ENCODE measurements at regions not wholly inside any gene's neighbourhood (a gene's known extent, or its start where the extent isn't known, plus 50 kb on each side); places are given as distances from the start of the nearest gene placed in this dataset.

DNA sequence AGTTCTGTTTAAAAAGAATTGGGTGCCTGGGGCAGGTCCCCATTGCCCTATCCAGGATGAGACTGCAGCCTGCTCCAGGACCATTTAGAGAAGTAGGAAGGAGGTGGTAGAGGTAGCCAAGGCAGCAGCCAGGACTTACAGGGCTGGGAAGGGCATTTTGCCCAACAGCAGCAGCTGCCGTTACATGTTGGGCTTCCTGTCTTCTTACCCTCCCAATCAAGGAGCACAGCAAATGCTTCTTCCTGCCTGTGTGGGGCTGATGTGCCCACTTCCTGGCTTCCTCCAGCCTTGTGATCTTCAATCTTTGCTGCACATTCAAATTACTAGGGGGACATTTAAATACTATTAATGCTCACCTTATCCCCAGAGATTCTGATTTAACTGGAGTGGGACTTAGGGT lies 112.0 kb downstream of the QPCT start:
- Histone ChIP-seq H3K9ac (ENCODE audit: low read length) (no peak overlapping the region), H3K4me3 (ENCODE audit: low read depth in 1 of 2, low read length in 2 of 2) (no peak overlapping the region), H3K4me1 (ENCODE audit: insufficient read depth, low read length) (peaks cover 34% of the 10 kb centered on the region), H3K9me3 (ENCODE audit: low read length) (no peaks in the 10 kb centered on the region), H3K27ac (ENCODE audit: low read depth, low read length) (no peak overlapping the region), H3K36me3 (ENCODE audit: insufficient read depth, low read length) (no peaks in the 10 kb centered on the region), H3K27me3 (ENCODE audit: control insufficient read depth in 1 of 2, insufficient read depth in 2 of 2, low read length in 2 of 2) (no peaks in the 10 kb centered on the region)

DNA sequence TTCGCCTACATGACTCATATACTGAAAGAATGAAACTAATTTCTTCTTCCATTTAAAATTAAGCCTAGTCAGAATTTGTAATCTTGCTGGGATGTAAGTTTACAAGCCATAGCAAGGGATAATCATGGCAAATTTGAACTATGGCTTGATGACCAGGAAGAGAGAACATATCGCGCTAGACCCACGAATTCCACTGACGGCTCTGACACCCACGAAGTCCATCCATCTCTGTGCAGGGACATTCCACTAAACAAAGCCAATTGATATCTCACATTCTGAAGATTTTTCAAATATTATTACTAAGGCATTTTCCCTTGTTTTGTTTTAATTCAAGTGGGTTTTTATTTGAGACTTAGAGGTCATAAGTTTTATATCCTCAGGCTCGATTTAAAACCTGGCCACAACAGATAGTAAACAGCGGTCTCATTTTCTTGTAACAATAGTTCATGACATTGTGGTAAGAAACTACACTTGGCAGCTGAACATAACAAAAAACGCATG lies 113.0 kb downstream of the QPCT start:
- peaks cover 34% of the 10 kb centered on the region for H3K4me1 ChIP-seq (ENCODE audit: insufficient read depth, low read length)
- H3K9me3 ChIP-seq (ENCODE audit: low read length): no peaks in the 10 kb centered on the region
- no peak overlapping the region for H3K27ac ChIP-seq (ENCODE audit: low read depth, low read length)
- no peaks in the 10 kb centered on the region for H3K27me3 ChIP-seq (ENCODE audit: control insufficient read depth in 1 of 2, insufficient read depth in 2 of 2, low read length in 2 of 2)
- H3K9ac ChIP-seq (ENCODE audit: low read length): no peak overlapping the region
- H3K36me3 ChIP-seq (ENCODE audit: insufficient read depth, low read length): no peaks in the 10 kb centered on the region
- H3K4me3 ChIP-seq (ENCODE audit: low read depth in 1 of 2, low read length in 2 of 2): no peak overlapping the region

DNA sequence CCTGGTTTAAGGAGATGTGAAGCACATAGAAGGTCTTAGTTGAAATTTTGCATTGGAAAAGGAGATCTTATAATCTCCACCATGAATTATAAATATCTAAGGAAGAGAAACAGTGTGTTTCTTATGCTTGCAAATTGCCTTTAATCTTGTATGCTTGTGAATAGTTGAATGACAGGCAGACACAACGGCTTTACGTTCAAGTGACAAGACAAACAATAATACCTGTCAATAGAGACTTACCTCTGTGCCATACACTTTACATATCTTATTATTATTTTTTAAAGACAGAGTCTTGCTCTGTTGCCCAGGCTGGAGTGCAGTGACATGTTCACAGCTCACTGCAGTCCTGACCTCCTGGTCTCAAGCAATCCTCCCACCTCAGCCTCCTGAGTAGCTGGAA lies 113.7 kb downstream of the QPCT start:
- H3K9ac ChIP-seq (ENCODE audit: low read length): no peak overlapping the region
- H3K27me3 ChIP-seq (ENCODE audit: control insufficient read depth in 1 of 2, insufficient read depth in 2 of 2, low read length in 2 of 2): no peaks in the 10 kb centered on the region
- peaks cover 34% of the 10 kb centered on the region for H3K4me1 ChIP-seq (ENCODE audit: insufficient read depth, low read length)
- no peak overlapping the region for H3K27ac ChIP-seq (ENCODE audit: low read depth, low read length)
- no peaks in the 10 kb centered on the region for H3K36me3 ChIP-seq (ENCODE audit: insufficient read depth, low read length)
- no peak overlapping the region for H3K4me3 ChIP-seq (ENCODE audit: low read depth in 1 of 2, low read length in 2 of 2)
- no peaks in the 10 kb centered on the region for H3K9me3 ChIP-seq (ENCODE audit: low read length)

DNA sequence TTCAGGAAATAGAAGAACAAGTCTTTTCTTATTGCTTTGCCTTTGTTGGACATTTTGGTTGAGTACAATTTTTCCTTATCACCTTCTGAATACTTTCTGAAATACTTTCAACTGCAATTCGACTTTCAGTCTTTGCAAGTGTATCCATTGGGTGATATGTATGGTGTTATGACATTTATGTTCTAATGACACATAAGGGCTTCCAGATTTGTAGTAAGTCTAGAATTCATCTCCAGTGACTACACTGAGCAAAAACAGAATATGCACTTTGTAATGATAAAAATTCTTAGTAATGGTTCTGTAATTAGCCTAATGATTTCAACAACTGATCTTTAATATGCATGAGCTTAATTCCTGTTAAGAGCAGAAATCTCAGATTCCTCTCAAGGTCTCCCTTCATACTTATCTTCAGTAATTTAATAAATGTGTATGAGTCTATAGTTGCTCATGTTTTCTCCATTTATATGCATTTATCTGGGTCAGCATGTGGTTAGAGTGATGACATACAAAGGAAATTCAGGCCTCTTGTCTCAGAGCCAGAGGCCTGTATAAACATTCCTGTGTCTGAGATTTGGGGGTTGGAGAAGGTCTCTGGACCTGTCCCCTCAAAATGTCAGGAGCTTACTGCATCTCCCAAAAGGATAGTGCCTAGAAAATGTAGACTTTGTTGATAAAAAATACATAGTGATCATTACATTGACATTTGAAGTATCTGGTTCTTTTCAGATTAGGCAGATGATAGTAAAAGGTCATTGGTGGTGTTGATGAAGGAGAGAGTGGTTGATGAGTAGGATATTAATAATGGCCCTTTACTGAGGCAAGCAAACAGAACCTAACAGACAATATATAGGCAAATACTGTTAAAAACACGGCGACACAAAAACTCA lies 114.9 kb downstream of the QPCT start:
- Histone ChIP-seq H3K4me3 (ENCODE audit: low read depth in 1 of 2, low read length in 2 of 2) (no peak overlapping the region), H3K27ac (ENCODE audit: low read depth, low read length) (peak overlapping the region; percentile 4), H3K27me3 (ENCODE audit: control insufficient read depth in 1 of 2, insufficient read depth in 2 of 2, low read length in 2 of 2) (no peaks in the 10 kb centered on the region), H3K9ac (ENCODE audit: low read length) (no peak overlapping the region), H3K4me1 (ENCODE audit: insufficient read depth, low read length) (peaks cover 34% of the 10 kb centered on the region), H3K9me3 (ENCODE audit: low read length) (no peaks in the 10 kb centered on the region), H3K36me3 (ENCODE audit: insufficient read depth, low read length) (no peaks in the 10 kb centered on the region)

DNA sequence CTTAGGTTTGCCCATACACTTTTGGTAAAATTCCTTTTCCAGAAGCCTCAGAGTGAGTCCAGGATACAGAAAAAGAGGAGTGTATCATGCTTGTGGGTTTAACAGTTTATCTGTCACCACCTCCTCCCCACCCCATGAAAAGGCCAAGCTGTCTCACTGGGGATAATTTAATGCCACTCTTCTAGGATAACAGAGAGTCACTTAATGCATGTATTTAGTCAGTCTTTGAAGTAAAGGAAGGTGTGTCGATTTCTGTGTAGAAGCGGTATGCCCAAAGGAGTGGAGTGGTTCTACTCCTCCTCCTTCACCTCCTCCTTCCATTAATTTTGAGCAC lies 116.4 kb downstream of the QPCT start:
- Histone ChIP-seq H3K9ac (ENCODE audit: low read length) (no peak overlapping the region), H3K9me3 (ENCODE audit: low read length) (no peaks in the 10 kb centered on the region), H3K4me3 (ENCODE audit: low read depth in 1 of 2, low read length in 2 of 2) (peak overlapping the region in 1 of 2 donors; percentile 5), H3K27ac (ENCODE audit: low read depth, low read length) (peak overlapping the region; percentile 75), H3K4me1 (ENCODE audit: insufficient read depth, low read length) (peaks cover 27% of the 10 kb centered on the region), H3K36me3 (ENCODE audit: insufficient read depth, low read length) (no peaks in the 10 kb centered on the region), H3K27me3 (ENCODE audit: control insufficient read depth in 1 of 2, insufficient read depth in 2 of 2, low read length in 2 of 2) (no peaks in the 10 kb centered on the region)

DNA sequence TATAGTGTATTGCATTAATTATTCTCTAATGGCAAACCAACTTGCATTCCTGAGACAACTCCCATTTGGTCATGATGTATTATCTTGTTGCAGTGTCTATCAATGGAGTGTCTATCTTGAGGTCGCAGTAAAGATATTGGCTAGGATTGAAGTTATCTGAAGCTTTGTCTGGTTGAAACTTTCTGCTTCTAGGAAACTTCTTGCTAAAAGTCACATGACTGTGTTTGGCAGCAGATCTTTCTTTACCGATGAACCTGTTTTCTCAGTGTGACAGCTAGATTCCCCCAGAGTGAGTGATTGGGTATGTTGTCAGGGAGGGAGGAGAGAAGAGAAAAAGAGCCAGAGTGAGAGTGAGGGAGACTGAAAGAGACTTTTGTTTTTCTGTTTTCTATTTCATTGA lies 119.6 kb downstream of the QPCT start:
- Histone ChIP-seq H3K4me1 (ENCODE audit: insufficient read depth, low read length) (peaks cover 24% of the 10 kb centered on the region), H3K9ac (ENCODE audit: low read length) (no peak overlapping the region), H3K36me3 (ENCODE audit: insufficient read depth, low read length) (no peaks in the 10 kb centered on the region), H3K27ac (ENCODE audit: low read depth, low read length) (no peak overlapping the region), H3K4me3 (ENCODE audit: low read depth in 1 of 2, low read length in 2 of 2) (no peak overlapping the region), H3K9me3 (ENCODE audit: low read length) (no peaks in the 10 kb centered on the region), H3K27me3 (ENCODE audit: control insufficient read depth in 1 of 2, insufficient read depth in 2 of 2, low read length in 2 of 2) (no peaks in the 10 kb centered on the region)

DNA sequence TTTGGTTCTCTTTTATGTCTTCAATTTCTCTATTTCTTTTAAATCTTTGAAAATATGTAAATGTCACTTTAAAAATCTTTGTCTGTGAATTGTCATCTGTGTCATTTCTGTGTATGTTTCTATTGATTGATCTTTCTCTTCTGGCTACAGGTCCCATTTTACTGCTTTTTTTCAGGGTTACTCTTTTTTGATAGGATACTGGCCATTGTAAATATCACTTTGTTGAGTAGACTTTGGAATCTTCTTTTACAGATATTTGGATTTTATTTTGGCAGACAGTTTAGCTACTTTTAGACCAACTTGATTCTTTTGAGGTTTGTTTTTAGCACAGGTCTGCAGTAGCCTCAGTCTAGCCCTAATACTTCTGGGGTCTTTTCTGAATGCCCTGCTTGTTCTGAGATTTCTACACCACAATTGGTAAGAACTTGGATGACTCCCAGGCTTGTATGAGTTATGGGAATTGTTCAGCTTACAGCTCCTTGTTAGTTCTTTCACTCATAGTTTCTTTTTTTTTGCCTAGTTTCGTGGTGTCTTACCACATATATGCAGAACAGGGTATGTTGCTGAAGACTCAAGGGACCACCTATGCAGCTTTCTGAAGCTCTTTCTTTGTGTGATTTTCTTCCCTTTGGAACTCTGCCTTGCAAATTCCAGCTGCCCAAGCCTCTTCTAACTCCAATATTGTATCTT lies 122.2 kb downstream of the QPCT start:
- H3K27ac ChIP-seq (ENCODE audit: low read depth, low read length): no peak overlapping the region
- no peak overlapping the region for H3K4me3 ChIP-seq (ENCODE audit: low read depth in 1 of 2, low read length in 2 of 2)
- no peaks in the 10 kb centered on the region for H3K9me3 ChIP-seq (ENCODE audit: low read length)
- no peaks in the 10 kb centered on the region for H3K27me3 ChIP-seq (ENCODE audit: control insufficient read depth in 1 of 2, insufficient read depth in 2 of 2, low read length in 2 of 2)
- H3K36me3 ChIP-seq (ENCODE audit: insufficient read depth, low read length): no peaks in the 10 kb centered on the region
- no peaks in the 10 kb centered on the region for H3K4me1 ChIP-seq (ENCODE audit: insufficient read depth, low read length)
- no peak overlapping the region for H3K9ac ChIP-seq (ENCODE audit: low read length)

DNA sequence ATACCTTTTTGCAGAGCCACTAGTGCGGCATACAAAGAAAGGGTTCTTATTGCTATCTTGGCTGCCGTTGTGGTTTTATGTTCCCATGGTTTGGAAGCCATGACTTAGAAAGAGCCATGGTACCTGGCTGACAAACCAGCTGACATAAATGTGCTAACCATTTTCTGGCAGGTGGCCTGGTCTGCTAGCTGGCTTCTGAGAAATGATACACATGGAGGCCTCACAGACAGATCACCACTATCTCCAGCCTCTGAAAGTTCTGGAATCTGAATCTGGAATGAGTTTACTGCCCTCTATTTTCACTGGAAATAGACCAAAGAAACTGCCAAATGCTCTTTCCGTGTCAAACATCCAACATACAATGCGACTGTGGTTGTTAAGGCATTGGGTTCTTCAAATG lies 123.7 kb downstream of the QPCT start:
- H3K4me1 ChIP-seq (ENCODE audit: insufficient read depth, low read length): no peaks in the 10 kb centered on the region
- no peaks in the 10 kb centered on the region for H3K27me3 ChIP-seq (ENCODE audit: control insufficient read depth in 1 of 2, insufficient read depth in 2 of 2, low read length in 2 of 2)
- no peak overlapping the region for H3K9ac ChIP-seq (ENCODE audit: low read length)
- no peaks in the 10 kb centered on the region for H3K9me3 ChIP-seq (ENCODE audit: low read length)
- no peak overlapping the region for H3K27ac ChIP-seq (ENCODE audit: low read depth, low read length)
- no peak overlapping the region for H3K4me3 ChIP-seq (ENCODE audit: low read depth in 1 of 2, low read length in 2 of 2)
- no peaks in the 10 kb centered on the region for H3K36me3 ChIP-seq (ENCODE audit: insufficient read depth, low read length)

DNA sequence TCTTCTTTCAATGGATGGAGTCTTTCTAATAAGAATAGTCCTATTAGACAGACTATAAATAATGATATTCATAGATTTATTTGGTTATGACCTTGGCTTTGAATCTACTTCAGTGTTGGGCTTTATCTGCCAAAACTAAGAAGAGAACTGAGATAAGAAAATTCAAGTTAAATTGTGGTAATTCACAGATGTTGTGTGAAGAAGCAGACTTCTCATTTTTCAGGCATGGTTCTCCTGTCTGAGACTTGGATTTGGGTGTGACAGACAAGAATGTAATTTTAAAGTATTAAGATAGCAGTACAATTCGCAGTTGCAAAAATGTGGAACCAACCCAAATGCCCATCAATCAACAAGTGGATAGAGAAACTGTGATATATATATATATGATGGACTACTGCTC lies 124.7 kb downstream of the QPCT start:
- Histone ChIP-seq H3K9me3 (ENCODE audit: low read length) (no peaks in the 10 kb centered on the region), H3K27ac (ENCODE audit: low read depth, low read length) (no peak overlapping the region), H3K36me3 (ENCODE audit: insufficient read depth, low read length) (no peaks in the 10 kb centered on the region), H3K9ac (ENCODE audit: low read length) (no peak overlapping the region), H3K4me3 (ENCODE audit: low read depth in 1 of 2, low read length in 2 of 2) (no peak overlapping the region), H3K4me1 (ENCODE audit: insufficient read depth, low read length) (no peaks in the 10 kb centered on the region), H3K27me3 (ENCODE audit: control insufficient read depth in 1 of 2, insufficient read depth in 2 of 2, low read length in 2 of 2) (no peaks in the 10 kb centered on the region)

DNA sequence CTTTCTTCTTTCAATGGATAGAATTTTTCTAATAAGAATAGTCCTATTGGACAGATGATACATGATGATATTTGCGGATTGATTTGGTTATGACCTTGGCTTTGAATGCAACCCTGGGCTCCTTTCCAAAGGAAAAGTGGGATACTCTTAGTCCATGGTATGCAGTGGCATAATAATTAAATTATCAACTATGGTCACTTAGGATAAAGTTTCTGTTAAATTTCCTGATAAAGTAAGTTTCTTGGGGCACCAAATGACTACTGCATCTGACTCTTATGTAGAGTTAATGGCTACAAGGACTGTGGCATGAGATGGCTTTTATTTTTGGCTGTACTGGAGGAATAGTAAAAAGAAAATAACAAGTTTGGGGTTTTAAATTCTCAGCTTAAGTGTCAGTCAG lies 126.7 kb downstream of the QPCT start:
- Histone ChIP-seq H3K9ac (ENCODE audit: low read length) (no peak overlapping the region), H3K4me1 (ENCODE audit: insufficient read depth, low read length) (peaks cover 4% of the 10 kb centered on the region), H3K36me3 (ENCODE audit: insufficient read depth, low read length) (no peaks in the 10 kb centered on the region), H3K4me3 (ENCODE audit: low read depth in 1 of 2, low read length in 2 of 2) (no peak overlapping the region), H3K27ac (ENCODE audit: low read depth, low read length) (no peak overlapping the region), H3K27me3 (ENCODE audit: control insufficient read depth in 1 of 2, insufficient read depth in 2 of 2, low read length in 2 of 2) (no peaks in the 10 kb centered on the region), H3K9me3 (ENCODE audit: low read length) (no peaks in the 10 kb centered on the region)

DNA sequence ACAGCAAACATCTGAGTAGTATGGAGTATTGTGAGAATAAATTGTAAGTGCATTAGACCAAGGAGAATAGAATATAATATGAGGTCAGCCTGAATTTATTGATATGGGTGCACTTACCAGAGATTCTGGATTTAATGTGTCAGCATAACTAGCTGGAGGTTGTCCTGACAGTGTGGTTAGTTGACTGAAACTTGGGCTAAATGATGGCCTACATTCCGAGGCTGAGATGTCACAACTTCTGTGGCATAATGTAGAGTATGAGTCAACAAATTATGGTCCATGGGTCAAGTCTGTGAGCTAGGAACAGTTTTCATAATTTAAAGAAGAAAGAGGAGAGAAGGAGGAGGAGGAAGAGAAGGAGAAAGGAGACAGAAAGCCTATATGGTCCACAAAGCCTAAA lies 127.6 kb downstream of the QPCT start:
- Histone ChIP-seq H3K27me3 (ENCODE audit: control insufficient read depth in 1 of 2, insufficient read depth in 2 of 2, low read length in 2 of 2) (no peaks in the 10 kb centered on the region), H3K36me3 (ENCODE audit: insufficient read depth, low read length) (no peaks in the 10 kb centered on the region), H3K4me1 (ENCODE audit: insufficient read depth, low read length) (peaks cover 10% of the 10 kb centered on the region), H3K9ac (ENCODE audit: low read length) (no peak overlapping the region), H3K4me3 (ENCODE audit: low read depth in 1 of 2, low read length in 2 of 2) (no peak overlapping the region), H3K9me3 (ENCODE audit: low read length) (no peaks in the 10 kb centered on the region), H3K27ac (ENCODE audit: low read depth, low read length) (no peak overlapping the region)
